GM12878 (cell line): ENCODE measurements at regions not wholly inside any gene's neighbourhood (a gene's known extent, or its start where the extent isn't known, plus 50 kb on each side); places are given as distances from the start of the nearest gene placed in this dataset.

Source experiments
- CBFB ChIP-seq: IDR thresholded peaks from 2 replicates; pipeline ENCODE4 v1.6.1; 2016; ENCODE audit warnings: antibody characterized with exemption, low read depth
- IKZF1 ChIP-seq: fragments of 450-650 bp; conservative IDR thresholded peaks from 2 replicates; pipeline ENCODE4 v1.6.1; 2017; ENCODE audit warnings: antibody characterized with exemption, mild to moderate bottlenecking
- TF ChIP-seq, protein P1 (sequence below): fragments of 450-650 bp; IDR thresholded peaks from 2 replicates; pipeline ENCODE4 v1.6.1; 2017; ENCODE audit warnings: borderline replicate concordance
- TF ChIP-seq, protein P2 (sequence below): fragments of 450-650 bp; IDR thresholded peaks from 2 replicates; pipeline ENCODE4 v1.6.1; 2018; ENCODE audit warnings: borderline replicate concordance, mild to moderate bottlenecking; ENCODE audit not compliant: partially characterized antibody
- TF ChIP-seq, protein P3 (sequence below): fragments of 450-650 bp; formaldehyde crosslinking; IDR thresholded peaks from 2 replicates; pipeline ENCODE4 v1.4.0; 2022; ENCODE audit warnings: mild to moderate bottlenecking, moderate library complexity

DNA sequence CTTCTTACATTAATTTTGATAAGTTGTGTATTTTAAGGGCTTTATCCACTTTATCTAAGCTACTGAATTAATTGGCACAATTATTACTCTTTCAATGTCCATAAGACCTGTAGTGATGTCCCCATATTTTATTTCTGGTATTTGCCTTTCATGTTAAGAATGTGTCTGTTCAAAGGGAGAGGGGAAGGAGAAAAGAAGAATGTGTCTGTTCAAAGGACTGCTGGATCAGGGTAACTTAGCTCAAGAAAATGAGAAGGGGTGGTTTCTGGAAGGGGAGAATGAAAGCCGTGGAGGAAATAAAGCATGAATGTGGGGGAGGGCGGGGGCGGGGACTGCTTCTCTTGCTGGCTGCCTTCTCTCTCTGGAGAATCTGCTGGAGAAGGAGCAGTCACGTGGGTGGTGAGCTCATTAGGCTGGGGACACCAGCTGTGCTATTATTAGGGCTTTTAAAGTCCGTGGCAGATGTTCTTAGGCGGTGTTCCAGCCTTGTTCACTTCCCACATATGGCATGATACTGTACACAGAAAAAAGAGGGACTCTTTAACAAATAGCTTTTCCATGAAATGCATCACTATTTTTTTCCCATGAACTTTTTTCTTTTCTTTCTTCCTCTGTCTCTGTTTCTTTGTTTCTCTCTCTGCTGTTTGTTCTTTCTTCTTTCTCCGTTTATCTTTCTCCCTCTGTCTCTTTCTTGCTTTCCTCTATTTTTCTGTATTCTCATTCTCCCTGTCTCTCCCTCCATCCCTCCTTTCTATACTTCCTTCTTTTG, 63.7 kb upstream of the ULK4 start (continued):
- TF ChIP-seq, protein P1, sequence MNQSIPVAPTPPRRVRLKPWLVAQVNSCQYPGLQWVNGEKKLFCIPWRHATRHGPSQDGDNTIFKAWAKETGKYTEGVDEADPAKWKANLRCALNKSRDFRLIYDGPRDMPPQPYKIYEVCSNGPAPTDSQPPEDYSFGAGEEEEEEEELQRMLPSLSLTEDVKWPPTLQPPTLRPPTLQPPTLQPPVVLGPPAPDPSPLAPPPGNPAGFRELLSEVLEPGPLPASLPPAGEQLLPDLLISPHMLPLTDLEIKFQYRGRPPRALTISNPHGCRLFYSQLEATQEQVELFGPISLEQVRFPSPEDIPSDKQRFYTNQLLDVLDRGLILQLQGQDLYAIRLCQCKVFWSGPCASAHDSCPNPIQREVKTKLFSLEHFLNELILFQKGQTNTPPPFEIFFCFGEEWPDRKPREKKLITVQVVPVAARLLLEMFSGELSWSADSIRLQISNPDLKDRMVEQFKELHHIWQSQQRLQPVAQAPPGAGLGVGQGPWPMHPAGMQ: no peak
- TF ChIP-seq IKZF1 (peak; percentile 64), CBFB (no peak)
- TF ChIP-seq, protein P2, sequence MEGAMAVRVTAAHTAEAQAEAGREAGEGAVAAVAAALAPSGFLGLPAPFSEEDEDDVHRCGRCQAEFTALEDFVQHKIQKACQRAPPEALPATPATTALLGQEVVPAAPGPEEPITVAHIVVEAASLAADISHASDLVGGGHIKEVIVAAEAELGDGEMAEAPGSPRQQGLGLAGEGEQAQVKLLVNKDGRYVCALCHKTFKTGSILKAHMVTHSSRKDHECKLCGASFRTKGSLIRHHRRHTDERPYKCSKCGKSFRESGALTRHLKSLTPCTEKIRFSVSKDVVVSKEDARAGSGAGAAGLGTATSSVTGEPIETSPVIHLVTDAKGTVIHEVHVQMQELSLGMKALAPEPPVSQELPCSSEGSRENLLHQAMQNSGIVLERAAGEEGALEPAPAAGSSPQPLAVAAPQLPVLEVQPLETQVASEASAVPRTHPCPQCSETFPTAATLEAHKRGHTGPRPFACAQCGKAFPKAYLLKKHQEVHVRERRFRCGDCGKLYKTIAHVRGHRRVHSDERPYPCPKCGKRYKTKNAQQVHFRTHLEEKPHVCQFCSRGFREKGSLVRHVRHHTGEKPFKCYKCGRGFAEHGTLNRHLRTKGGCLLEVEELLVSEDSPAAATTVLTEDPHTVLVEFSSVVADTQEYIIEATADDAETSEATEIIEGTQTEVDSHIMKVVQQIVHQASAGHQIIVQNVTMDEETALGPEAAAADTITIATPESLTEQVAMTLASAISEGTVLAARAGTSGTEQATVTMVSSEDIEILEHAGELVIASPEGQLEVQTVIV: no peak
- TF ChIP-seq, protein P3, sequence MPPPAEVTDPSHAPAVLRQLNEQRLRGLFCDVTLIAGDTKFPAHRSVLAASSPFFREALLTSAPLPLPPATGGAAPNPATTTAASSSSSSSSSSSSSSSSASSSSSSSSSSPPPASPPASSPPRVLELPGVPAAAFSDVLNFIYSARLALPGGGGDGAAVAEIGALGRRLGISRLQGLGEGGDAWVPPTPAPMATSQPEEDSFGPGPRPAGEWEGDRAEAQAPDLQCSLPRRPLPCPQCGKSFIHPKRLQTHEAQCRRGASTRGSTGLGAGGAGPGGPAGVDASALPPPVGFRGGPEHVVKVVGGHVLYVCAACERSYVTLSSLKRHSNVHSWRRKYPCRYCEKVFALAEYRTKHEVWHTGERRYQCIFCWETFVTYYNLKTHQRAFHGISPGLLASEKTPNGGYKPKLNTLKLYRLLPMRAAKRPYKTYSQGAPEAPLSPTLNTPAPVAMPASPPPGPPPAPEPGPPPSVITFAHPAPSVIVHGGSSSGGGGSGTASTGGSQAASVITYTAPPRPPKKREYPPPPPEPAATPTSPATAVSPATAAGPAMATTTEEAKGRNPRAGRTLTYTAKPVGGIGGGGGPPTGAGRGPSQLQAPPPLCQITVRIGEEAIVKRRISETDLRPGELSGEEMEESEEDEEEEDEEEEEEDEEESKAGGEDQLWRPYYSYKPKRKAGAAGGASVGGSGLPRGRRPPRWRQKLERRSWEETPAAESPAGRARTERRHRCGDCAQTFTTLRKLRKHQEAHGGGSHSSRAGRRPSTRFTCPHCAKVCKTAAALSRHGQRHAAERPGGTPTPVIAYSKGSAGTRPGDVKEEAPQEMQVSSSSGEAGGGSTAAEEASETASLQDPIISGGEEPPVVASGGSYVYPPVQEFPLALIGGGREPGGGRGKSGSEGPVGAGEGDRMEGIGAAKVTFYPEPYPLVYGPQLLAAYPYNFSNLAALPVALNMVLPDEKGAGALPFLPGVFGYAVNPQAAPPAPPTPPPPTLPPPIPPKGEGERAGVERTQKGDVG (CRISPR knock-in tag): no peak
